GM21526 (cell line): ENCODE measurements at regions not wholly inside any gene's neighbourhood (a gene's known extent, or its start where the extent isn't known, plus 50 kb on each side); places are given as distances from the start of the nearest gene placed in this dataset.
"Not testable (repeated sequence)": the region's sequence is repeated elsewhere in the genome, so short reads cannot be mapped to it uniquely, and the experiment has no call there.

Experiments
- ATAC-seq: cut with Tn5 transposase; IDR thresholded peaks from one replicate; pipeline ENCODE4 v1.9.1; 2021; ENCODE audit warnings: moderate library complexity; ENCODE audit not compliant: unreplicated experiment, low FRiP score

GRCh38 chr10:125409756-125410155 lies 249.4 kb upstream of the CTBP2 start:
- ATAC-seq, result no peak

GRCh38 chr10:125407557-125407956 lies 247.2 kb upstream of the CTBP2 start:
- no peak for ATAC-seq

GRCh38 chr10:125407000-125407502 lies 246.7 kb upstream of the CTBP2 start:
- no peak for ATAC-seq

- not testable (repeated sequence) for ATAC-seq
These were observed 244.5 kb upstream of the CTBP2 start for GRCh38 chr10:125404902-125405301.

GRCh38 chr10:125401462-125401861 lies 241.1 kb upstream of the CTBP2 start:
- ATAC-seq, result no peak

- no peak for ATAC-seq
These were observed 238.9 kb upstream of the CTBP2 start for GRCh38 chr10:125399289-125399688.

GRCh38 chr10:125398270-125398669 lies 237.9 kb upstream of the CTBP2 start:
- ATAC-seq, result no peak

GRCh38 chr10:125397608-125398007 lies 237.2 kb upstream of the CTBP2 start:
- ATAC-seq, result no peak

- no peak for ATAC-seq
These were observed 236.3 kb upstream of the CTBP2 start for GRCh38 chr10:125396676-125397075.

- no peak for ATAC-seq
These were observed 232.2 kb upstream of the CTBP2 start for GRCh38 chr10:125392609-125393008.

GRCh38 chr10:125392154-125392553 lies 231.8 kb upstream of the CTBP2 start:
- ATAC-seq, result no peak

GRCh38 chr10:125389648-125390047 lies 229.3 kb upstream of the CTBP2 start:
- no peak for ATAC-seq

- ATAC-seq, result no peak
These were observed 219.2 kb upstream of the CTBP2 start for GRCh38 chr10:125379592-125379991.

- no peak for ATAC-seq
These were observed 217.0 kb upstream of the CTBP2 start for GRCh38 chr10:125377368-125377767.

- no peak for ATAC-seq
These were observed 214.8 kb upstream of the CTBP2 start for GRCh38 chr10:125375210-125375609.

- ATAC-seq, result no peak
These were observed 213.2 kb upstream of the CTBP2 start for GRCh38 chr10:125373546-125373945.

GRCh38 chr10:125370578-125370977 lies 210.2 kb upstream of the CTBP2 start:
- no peak for ATAC-seq

GRCh38 chr10:125369382-125370326 lies 209.3 kb upstream of the CTBP2 start:
- no peak for ATAC-seq

- no peak for ATAC-seq
These were observed 207.8 kb upstream of the CTBP2 start for GRCh38 chr10:125368146-125368545.

GRCh38 chr10:125363791-125364190 lies 203.4 kb upstream of the CTBP2 start:
- no peak for ATAC-seq

GRCh38 chr10:125362950-125363349 lies 202.6 kb upstream of the CTBP2 start:
- ATAC-seq, result no peak

- no peak for ATAC-seq
These were observed 199.0 kb upstream of the CTBP2 start for GRCh38 chr10:125359401-125359800.
